GM19351 (cell line): ENCODE measurements at regions not wholly inside any gene's neighbourhood (a gene's known extent, or its start where the extent isn't known, plus 50 kb on each side); places are given as distances from the start of the nearest gene placed in this dataset.

Experiments
- ATAC-seq: cut with Tn5 transposase; IDR thresholded peaks from one replicate; pipeline ENCODE4 v1.9.1; 2021; ENCODE audit warnings: mild to moderate bottlenecking, moderate library complexity; ENCODE audit not compliant: unreplicated experiment

DNA sequence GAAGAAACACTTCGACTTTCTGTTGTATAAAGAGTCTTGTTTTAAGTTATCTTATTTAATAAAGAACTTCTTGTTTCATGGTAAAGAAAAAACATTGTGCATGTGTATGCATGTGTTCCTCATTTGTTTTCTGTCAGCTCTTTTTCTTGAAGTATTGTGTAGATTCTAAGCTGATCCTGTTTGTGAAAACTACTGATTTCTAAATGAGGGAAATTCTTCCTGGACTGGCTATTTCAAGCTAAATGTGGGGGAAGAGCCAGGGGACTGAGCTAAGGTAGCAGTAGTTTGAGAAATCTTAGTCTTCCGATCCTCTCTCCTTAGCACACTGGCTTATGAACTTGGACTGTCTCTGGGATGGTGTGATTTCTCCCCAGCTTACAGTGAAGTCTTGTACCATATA is 56.4 kb upstream of the RBMS1 start:
- no peak for ATAC-seq

DNA sequence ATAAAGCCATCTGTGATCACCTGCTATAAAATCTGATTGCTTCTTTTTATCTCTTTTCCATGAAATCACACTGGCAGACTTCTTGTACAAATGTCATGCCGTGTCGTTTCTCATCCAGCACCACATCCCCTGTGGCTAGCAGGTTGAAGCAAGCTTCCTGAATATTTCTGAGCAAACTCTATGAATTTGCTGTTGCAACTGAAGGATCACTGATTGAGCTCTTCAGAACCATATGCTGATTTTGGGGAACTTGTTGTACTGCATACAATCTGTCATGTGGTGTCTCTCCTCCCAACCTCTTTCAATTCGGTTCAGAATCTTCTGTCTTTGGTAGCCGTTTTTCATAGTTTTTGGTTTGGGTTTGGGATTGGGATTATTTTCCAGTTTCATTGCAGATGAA is 57.7 kb upstream of the RBMS1 start:
- no peak for ATAC-seq

DNA sequence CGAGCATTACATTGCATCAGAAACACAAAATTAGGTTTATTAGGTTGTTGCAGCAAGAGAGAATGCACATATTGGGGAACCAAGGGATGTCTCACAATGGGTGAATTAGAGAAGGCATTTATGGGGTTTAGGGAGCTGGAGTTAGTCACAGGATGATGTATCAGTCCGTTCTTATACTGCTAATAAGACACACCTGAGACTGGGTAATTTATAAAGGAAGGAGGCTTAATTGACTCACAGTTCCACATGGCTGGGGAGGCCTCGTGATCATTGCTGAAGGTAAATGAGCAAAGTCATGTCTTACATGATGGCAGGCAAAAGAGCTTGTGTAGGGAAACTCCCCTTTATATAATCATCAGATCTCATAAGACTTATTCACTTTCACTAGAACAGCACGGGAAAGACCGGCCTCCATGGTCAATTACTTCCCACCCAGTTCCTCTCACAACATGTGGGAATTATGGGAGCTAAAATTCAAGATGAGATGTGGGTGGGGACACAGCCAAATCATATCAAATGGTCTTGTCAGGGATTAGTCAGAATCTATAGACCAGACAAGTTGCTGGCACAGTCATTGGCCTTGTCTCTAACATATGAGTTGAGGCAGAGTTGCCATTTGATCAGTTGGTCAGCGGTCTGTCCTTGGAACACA is 61.9 kb upstream of the RBMS1 start:
- no peak for ATAC-seq

DNA sequence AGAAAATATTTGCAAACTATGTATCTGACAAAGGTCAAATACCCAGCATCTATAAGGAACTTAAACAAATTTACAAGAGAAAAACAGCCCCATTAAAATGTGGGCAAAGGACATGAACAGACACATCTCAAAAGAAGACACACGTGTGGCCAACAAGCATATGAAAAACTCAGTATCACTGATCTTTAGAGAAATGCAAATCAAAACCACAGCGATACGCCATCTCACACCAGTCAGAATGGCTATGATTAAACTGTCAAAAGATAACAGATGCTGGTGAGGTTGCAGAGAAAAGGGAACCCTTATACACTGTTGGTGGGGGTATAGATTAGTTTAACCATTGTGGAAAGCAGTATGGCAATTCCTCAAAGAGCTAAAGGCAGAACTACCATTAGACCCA is 64.3 kb upstream of the RBMS1 start:
- ATAC-seq, result no peak

DNA sequence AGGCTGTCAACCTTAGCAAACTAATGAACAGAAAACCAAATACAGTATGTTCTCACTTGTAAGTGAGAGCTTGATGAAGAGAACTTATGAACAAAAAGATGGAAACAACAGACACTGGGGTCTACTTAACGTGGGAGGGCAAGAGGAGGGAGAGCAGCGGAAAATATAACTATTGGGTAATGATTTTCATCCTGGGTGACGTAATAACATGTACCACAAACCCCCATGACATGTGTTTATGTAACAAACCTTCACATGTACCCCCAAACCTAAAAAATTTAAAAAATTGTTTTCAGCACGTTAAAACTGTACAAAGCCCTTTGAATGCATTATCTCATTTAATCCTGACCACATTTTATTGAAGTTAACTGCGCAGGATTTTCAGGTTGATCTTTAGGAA is 64.9 kb upstream of the RBMS1 start:
- ATAC-seq, result no peak

DNA sequence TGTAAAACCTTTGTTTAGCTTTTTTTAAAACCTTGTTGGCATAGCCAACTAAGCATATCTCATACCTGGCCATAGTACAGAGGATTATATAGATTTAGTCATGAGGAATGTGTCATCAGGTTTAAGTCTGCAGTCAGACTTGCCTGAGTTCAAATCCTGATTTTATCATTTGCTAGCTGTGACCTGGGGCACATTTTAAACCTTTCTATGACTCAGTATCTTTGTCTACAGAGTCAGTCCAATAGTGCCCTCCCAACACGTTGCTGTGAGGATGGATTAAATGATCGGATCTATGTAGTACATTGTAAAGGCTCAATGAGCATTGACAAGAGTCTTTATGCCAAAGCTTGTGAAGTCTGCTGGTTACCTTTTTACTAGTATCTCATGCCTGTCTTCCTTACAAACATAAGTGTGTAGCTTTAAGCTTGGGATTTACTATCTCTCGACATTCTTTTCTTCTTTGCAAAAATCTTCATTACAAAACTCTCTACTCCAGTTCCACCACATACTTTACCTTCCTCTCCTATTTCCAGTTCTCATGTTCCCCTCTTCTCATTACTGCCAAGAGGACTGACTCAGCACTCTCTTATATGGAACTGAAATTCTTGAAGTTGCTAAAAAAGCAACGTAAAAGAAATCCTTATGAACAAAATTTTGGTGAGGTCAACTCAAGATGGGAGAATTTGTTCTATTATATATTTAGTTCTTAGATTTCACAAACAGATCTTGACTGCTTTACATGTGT is 68.1 kb upstream of the RBMS1 start:
- no peak for ATAC-seq

DNA sequence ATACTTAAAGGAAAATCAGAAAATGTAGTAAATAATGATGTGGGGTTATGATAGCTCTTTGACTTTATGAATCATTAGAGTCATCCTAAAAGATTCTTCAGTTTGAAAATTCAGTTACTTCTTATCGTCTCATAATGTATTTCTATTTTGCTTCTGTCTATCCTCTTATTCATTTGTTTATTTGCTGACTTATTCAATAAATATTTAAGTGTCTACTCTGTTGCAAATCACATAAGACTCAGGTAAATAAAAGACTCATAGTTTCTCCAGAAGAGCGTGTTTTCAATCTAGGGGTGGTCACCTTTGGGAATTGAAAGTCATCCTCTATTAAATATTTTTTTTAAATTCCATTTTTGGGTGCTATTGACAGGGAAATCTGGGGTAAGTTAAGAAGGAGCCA is 69.1 kb upstream of the RBMS1 start:
- ATAC-seq, result no peak

DNA sequence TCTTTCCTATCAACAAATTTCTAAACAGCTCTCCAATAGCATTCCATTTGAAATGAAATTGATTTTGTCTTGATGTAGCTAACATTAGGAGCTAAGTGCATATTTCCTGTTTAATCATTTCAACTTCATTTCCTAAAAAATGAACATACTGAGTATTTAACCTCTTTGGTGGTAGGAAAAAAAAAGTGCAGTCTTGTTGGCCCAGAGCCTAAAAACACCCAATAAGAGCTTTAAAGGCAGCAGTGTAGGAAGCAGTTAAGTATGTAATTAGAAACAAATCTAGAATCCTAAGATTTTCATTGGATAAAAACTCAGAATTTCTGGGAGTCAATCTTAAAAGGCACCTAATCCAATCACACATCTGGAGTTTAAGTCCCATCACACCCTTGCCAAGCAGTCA is 71.0 kb upstream of the RBMS1 start:
- ATAC-seq, result no peak

DNA sequence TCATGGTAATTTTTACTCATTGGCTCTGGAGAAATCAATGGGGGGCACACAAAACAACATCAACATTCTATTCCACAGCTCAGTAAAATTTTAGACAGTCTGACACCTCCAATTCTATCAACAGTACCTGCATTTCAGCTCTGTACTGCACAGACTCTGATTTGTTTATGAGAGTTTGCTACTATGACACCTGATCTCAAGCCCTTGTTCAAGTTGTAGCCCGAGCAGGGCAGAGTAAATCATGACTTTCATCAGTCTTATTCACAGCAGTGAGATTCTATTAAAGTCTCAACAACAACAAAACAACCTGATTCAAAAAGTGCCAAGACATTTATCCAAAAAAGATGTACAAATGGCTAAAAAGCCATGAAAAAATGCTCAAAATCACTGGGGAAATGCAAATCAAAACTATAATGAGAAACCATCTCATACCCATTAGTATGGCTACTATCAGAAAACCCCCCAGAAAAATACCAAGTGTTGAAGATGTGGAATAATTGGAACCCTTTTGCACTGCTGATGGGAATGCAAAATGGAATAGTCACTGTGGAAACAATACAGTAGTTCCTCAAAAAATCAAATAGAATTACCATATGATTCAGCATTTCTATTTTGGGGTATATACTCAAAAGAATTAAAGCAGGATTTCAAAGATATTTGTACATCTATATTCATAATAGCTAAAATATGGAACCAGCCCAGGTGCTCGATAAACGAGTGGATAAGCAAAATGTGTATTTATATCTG is 71.7 kb upstream of the RBMS1 start:
- no peak for ATAC-seq

DNA sequence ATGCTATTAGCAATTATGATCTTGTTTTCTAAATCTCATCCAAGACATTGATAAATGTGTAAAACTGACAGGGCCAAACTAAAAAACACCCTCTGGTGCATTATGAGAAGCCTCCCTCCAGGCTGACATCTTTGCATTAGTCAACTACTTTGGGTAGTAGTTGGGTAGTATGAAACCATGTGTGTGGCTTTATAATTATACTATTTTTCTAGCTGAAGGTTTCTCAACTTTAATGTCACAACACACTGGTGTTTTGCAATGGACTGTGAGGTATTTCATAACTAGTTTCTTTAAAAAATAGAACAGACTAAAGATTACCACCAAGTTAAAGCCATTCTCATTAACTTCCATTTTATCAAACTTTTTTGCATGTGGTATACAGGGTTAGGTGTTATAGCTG is 73.1 kb upstream of the RBMS1 start:
- no peak for ATAC-seq

DNA sequence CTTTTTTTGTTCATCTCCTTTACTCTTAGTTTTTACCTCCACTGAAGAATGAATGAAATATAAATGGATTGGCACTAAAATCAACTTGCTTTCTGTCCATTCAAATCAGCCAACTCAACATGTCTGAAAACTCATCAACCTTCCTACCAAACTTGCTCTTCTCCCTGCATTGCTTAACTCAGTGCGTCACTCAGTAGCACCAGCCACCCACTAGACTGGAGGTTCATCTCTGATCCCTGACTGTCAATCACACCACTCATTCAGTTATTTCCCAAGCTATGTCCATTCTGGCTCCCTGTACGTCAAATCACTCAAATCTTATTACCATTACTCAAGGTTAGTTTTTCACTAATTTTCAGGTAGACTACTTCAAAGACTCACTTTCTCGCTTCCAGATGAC is 75.2 kb upstream of the RBMS1 start:
- ATAC-seq, result no peak

DNA sequence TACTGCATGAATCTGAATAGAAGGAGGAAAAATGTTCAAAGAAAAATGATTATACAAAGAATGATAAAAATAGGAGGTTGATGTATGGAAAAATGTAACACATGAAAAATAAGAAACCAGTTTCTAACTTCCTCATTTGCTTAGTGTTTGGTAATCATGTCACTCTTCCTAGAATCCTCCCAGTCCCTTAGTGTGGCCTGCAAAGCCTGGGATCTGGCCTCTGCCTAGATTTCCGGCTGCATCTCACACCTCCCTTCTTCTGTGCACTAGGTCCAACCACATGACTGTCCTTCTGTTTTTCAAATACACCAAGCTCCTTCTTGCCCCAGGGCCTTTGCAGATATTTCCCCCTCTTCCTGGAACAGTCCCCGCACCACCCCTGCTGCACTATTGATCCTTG is 76.8 kb upstream of the RBMS1 start:
- ATAC-seq, result no peak

DNA sequence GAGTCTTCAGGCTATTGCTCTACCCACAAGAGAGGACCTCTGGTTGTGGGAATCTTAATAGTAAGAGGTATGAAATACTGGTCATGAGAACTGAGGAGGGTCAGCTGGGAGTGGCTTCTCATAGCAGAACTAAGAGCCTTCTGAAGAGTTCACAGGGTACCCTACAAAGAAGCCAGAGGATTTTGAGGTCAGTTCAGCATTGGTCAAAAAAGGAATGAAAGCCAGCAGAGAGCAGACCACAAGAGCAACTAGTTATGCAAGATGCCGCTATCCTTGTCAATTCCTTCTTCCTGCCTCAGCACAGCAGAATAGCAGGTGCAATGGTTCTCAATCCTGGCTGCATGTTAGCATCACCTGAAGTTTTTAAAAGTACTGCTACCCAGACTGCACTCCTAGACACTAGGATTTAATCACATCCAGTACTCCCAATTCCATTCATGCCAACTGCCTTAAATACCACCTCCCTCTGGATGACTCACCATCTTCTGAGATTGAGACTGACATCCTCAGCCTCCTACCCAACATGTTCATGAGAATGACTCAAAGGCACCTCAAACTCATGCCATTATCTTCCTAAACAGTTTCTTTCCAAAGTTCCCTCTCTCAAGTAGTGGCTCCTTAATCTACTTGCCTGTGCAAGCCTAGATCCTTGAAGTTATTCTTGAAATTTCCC is 81.0 kb upstream of the RBMS1 start:
- ATAC-seq, result no peak

DNA sequence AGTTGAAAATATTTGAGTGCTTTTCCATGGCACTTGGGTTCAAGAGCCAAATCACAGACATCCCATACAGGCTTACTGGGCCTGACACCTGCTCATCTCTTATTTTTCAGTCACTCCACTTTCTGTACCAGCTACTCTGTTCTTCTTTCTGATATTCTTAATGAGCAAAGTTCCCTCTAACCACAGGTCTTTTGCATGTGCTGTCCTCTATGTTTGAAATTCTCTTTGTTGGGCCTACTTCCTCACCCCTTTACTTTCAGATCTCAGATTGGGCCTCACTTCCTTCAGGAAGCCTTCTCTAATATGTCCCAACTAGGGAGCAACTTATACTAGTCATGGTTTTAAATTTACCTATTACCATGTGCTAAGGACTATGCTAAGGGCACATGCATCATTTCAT is 81.8 kb upstream of the RBMS1 start:
- peak; percentile 41 for ATAC-seq

DNA sequence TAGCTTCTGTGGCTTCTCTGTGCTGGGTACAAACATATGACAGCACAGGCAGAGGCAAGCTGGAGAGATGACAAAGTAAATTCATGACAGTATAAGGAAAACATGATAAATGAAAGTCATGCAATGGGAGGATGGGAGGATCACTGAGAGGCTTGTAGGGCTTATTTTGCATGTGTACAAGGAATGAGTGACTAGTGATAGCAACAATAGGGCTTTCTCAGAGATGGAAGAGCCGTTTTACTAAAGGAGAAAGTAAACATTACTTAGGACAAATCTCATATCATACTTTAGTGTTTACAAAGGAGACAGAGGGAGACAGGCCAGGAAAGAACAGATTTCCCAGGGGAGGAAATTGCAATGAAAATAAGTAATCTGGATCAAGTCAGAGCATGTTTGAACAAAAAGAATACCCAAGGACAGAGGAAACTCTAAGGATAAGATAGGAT is 82.5 kb upstream of the RBMS1 start:
- ATAC-seq, result peak; percentile 6

DNA sequence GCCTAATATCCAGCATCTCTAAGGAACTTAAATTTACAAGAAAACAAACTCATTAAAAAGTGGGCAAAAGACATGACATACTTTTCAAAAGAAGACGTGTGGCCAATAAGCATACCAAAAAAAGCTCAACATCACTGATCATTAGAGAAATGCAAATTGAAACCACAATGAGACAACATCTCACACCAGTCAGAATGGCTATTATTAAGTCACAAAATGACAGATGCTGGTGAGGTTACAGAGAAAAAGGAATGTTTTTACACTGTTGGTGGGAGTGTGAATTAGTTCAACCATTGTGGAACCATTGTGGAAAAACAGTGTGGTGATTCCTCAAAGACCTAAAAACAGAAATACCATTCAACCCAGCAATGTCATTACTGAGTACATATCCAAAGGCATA is 83.5 kb upstream of the RBMS1 start:
- peak; percentile 38 for ATAC-seq

DNA sequence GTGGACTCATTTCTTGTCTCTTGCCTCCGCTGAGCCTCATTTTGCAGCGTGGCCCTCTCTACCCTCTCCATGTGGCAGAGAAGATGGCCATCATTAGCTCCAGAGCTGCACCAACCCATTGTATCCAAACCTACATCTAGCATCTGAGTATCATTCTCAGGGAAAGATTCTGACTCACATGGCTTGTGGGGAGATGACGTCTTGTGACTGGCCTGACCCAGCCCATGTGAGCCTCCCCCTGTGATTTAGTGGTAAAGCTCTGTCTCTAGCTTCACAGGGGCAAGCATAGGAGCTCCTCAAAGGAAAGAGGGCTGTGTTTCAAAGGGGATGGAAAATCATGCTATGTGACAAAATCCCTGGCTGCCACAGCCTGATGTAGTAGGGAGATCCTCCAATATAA is 87.4 kb upstream of the RBMS1 start:
- ATAC-seq, result no peak

DNA sequence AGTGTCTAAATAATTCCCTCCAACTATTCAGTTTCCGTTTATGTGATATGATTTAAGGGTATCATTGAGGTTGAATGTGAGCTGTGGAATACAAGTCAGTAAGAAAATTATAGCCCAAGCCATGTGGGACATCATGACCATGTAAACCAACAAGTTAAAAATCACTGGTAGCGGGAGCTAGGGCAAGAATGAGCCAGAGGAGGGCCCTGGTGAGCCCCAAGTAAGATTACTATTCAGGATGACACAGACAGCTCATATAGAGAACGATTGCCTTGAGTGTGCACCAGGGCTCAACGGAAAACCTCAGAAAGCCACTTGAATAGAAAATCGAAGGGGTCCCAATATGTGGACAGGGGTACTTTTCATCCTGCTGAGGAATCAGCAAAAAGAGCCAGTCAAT is 87.8 kb upstream of the RBMS1 start:
- no peak for ATAC-seq

DNA sequence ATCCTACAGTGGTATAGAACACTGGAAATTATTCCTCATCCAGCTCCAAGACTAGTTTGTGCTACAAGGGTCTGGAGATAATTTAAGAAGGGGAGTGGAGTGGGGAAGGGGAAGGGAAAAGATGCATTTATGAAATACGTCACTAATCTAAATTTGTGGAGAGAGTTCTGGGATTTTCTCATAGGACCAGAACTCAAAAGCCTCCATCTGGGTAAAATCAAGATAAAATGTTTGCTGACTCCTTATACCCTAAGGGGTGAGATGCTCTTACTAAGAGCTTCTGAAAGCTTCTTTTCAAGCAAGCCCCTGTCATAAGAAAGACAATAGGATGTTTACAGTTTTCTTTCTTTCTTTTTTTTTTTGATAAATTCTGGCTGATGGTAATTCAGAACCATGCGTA is 88.5 kb upstream of the RBMS1 start:
- ATAC-seq, result no peak

DNA sequence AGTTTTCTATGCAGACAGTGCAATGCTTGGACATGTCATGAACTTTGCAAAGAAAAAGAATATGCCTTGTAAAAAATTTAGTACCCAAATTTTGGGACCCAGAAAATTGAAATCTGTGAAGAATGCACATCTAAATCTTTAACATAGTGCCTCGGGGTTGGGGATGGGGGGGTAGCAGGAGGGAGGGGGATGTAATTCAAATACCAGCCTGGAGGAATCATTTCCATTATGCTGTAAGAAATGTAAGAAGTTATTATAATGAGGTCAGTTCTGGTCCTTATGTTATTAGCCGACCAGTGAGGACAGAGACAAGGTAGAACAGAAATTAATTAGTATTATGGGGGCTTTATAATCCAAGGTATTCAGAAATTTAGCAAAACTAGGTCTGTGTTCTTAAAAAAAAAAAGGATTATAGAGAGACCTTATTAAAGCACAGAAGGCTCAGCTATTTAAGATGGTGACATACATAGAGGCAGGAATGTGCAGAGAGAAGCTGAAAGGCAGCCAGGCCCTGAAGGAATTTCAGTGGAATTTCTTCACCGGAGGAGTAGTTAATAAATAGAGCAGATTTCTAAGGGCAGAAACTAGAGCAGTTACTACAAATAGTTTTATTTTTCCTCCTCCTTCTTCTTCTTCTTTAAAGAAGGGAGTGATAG is 89.0 kb upstream of the RBMS1 start:
- ATAC-seq, result no peak

DNA sequence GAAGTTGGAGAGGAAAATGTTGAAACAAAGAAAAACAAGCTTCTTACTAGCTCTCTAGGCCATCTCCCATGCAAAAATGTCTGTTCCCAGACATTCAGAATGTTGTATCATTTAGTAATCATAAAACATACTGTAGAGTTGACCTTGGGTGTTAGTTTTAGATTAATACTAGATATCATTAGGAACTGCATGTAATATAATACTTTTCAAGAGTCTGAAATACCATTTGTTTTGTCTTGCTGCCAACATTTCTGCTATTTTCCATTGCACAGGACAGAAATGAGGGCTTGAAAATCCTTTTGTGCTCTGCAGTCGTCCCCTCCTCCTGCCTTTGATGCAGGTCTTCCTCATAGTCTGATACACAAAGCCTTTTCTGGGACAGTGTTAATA is 89.5 kb upstream of the RBMS1 start:
- no peak for ATAC-seq
